HG03097 (cell line): ENCODE measurements at regions not wholly inside any gene's neighbourhood (a gene's known extent, or its start where the extent isn't known, plus 50 kb on each side); places are given as distances from the start of the nearest gene placed in this dataset.

ENCODE experiments used
- ATAC-seq: cut with Tn5 transposase; IDR thresholded peaks from one replicate; pipeline ENCODE4 v1.9.1; 2021; ENCODE audit not compliant: unreplicated experiment, low FRiP score

DNA sequence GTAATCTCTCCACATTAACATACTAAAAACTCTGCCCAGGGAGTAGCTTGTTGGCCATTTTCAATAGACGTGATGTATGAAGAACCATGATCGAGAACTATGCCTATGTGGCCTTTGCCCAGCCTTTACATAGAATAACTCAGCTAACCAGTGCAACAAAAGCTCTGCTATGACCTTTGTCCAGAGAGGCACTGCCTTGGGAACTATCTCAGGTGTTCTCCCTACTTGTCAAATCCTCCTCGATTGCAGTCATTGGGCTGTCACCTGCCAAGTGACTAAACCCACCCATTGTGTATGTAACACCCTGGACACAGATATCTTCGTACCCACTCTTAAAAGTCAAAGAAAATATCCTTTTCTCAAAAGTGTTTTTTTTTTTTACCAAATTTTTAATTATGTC, 610.3 kb upstream of the GALNTL6 start:
- ATAC-seq, result no peak

- no peak for ATAC-seq
These were observed 626.5 kb upstream of the GALNTL6 start for GRCh38 chr4:171186700-171187099.

GRCh38 chr4:171181090-171181489, 632.1 kb upstream of the GALNTL6 start:
- no peak for ATAC-seq

DNA sequence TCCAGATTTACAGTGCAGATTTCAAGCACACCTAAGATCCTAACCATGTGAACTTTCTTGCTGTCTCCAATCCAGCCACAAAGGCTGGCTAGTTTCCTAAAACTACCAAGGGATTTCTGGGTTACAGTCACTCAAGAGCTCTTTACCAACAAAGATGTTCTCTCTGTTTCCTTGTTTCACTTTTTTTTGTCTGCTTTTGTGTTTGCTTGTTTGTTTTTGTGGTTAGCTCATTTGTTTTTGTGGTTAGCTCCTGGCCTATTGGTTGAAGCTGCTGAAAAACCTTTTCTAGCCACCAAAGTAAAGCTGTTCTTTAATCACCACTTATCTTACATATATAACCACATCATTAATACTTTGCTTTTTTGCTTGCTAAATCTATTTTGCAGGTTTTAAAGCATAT, 642.5 kb upstream of the GALNTL6 start:
- ATAC-seq, result no peak

GRCh38 chr4:171169396-171169795, 643.8 kb upstream of the GALNTL6 start:
- ATAC-seq, result no peak

- ATAC-seq, result no peak
These were observed 650.7 kb upstream of the GALNTL6 start for GRCh38 chr4:171162478-171162877.

- ATAC-seq, result no peak
These were observed 655.6 kb upstream of the GALNTL6 start for GRCh38 chr4:171157462-171158082.

DNA sequence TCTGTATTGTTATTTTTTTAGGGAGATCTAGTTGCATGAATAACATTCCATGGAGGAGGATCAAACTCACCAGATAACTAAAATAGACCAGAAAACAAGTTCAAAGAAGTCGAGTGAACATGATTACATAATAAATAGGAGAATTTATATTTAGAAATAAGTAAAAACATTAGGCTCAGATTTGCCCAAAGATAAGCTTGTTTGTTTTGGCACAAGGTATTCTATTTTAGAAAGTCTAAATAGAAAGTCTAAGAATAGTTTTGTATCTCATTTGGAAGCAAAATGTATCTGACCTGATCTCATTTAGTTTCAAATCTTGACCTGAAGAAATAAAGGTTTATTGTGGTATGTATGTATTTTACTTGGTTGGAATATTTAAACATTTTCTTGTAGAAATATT, 670.6 kb upstream of the GALNTL6 start:
- no peak for ATAC-seq

DNA sequence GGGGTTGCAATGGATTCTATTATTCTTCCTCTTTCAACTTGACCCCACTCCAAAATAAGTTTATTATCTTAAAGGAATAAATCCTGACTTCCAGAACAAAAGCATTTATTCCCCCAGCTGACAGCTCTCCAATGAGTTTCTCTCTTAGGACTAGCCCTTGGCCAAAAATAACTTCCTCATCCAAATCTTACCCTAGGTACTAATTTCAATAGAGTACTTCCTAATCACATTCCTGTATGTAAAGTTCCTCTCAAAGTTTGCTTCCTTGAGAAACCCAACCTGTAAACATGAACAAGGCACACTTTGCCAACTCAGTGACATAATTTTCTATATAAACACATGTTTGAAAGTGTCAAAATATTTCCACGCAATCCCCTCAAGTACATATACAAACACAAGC, 671.2 kb upstream of the GALNTL6 start:
- ATAC-seq, result no peak

DNA sequence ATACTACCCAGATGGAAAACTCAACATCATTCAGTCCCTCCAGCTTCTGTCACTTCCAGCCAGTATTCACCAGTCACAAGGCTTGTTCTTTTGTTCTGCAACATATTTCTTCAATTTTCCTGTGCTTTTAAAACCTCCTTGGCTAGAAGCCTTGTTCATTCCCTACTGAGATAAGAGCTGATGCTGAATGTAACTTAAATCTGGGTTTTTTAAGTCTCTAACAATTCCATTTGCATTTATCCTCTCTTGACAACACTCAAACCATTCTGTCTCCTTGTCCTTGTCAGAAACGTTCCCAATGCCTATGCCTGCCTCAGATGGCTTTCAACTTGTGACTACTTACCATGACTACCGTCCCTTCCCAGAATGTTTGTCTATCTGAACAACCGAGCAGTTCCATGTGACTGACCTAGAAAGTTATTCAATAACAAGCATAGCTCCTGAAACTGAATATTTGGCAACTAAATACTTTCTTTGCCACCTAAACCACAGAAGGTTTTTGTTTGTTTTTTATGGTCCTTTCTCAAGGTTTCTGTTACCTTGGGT, 682.9 kb upstream of the GALNTL6 start:
- no peak for ATAC-seq

GRCh38 chr4:171118091-171118490, 695.1 kb upstream of the GALNTL6 start:
- no peak for ATAC-seq

DNA sequence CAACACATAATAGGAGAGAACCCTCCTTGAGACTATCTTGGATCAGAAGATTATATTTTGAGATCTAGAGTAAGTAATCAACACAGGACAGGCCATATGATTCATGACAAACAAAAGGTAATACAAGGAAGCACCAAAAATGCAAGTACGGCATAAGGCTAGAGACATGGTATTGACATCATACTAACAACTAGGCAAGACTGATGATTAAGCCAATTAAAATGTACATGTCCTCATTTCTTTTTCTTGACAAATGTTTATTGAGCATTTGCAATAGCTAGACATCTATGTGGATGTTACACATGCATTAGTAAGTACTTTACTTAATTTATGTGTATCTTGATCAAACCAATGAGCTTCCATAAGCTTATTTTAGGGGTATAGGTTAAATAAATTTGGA, 695.7 kb upstream of the GALNTL6 start:
- ATAC-seq, result no peak

- ATAC-seq, result no peak
These were observed 711.4 kb upstream of the GALNTL6 start for GRCh38 chr4:171101845-171102244.

DNA sequence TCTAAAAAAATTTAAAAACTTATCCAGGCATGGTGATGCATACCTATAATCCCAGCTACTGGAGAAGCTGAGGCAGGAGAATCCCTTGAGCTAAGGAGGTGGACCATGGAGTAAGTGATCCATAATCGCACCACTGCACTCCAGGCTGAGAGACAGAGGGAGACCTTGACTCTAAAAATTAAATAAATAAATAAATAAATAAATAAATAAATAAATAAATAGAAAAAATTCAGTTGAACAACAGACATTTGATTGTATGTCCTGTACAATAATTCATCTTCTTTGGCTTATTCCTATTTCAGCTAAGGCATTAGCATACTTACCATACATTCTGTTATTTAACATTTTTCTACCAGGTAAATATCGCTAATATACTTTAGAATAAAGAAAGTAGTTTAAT, 726.1 kb upstream of the GALNTL6 start:
- no peak for ATAC-seq

GRCh38 chr4:171067422-171067821, 745.8 kb upstream of the GALNTL6 start:
- ATAC-seq, result no peak

DNA sequence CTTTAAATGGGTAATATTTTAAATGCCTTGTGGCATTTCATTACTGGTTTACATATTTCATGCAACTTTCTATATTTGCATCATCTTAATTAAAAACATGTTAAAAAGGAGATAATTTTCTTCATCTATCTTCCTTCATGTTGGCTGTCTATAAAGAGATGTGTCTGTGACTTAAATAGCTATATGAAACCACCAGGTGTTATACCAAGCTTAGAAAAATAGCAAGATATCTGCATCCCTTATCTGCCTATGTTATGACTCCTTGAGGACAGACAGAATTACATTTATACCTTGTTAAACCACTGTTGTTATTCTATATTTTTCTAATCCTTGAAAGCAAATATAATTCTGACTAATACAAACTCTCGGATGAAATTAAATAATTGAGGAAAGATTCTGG, 763.8 kb upstream of the GALNTL6 start:
- no peak for ATAC-seq

GRCh38 chr4:171042989-171043524, 770.1 kb upstream of the GALNTL6 start:
- ATAC-seq, result no peak

GRCh38 chr4:171035909-171036308, 777.3 kb upstream of the GALNTL6 start:
- no peak for ATAC-seq

DNA sequence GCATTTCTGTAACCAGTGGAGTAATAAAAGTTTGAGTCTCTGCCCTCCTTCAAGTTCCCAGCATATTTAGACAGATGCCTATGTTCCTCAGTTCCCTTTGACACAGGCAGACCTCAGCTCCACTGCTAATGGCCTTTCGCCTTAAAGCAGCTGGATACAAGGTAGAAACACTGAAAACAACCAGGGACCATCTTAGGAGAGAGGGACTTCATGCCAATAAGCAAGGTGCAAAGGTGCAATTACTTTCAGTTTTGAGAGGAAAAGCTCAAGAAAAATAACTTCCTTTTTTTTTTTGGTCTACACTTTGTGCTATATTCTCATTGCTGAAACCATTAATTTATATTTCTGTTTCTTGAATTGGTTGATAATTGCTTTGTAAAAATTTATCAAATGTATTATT, 781.9 kb upstream of the GALNTL6 start:
- ATAC-seq, result no peak

DNA sequence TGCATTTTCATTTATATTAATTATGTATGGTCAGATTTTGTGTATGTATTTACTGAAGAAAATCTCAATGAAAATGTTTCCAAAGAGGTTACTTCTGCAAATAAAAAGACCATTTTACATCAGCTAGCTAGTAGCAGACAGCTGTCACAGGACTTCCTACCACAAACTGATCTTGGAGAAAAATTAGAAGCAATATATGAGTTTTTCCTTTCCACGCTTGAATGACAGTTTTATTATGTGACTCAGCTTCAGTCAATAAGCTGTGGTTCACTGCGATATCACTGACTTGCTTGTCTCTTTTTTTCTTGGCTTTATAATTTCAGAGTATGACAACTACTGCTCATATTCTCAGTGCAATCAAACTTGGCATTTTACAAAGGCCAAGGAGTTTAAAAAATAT, 787.4 kb upstream of the GALNTL6 start:
- ATAC-seq, result no peak

DNA sequence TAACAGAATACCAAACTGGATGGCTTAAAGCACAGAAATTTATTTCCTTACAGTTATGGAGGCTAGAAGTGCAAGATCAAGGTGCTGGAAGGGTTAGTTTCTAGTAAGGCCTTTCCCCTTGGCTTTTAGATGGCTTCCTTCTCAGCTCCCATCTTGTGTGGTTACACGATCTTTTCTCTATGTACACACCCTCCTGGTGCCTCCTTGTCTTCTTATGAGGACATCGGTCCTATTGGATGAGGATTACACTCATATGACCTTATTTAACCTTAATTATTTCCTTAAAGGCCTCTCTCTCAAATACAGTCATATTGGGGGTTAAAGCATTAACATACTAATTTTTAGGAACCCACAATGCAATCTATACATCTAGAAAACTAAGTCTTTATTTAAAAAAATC, 787.9 kb upstream of the GALNTL6 start:
- no peak for ATAC-seq

- no peak for ATAC-seq
These were observed 788.4 kb upstream of the GALNTL6 start for GRCh38 chr4:171024720-171025303.
